ENCODE measurements at regions not wholly inside any gene's neighbourhood (a gene's known extent, or its start where the extent isn't known, plus 50 kb on each side); places are given as distances from the start of the nearest gene placed in this dataset.

DNA sequence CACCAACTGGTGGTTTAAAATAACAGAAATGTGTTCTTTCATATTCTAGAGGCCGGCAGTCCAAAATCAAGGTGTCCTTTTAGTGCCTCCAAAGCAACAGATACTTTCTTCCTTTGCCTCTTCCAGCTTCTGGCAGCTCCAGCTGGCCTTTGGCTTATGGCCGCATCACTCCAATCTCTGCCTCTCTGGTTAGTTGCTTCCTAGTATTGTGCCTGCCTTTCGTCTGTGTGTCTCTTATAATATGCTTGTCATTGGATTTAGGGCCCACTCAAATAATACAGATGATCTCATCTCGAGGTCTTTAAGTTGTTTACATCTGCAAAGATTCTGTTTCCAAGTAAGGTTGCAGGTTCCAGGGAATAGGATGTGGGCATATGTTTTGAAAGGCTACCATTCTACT, 855.2 kb upstream of the ID2 start:
- no peaks in the 10 kb centered on the region for H3K79me2 ChIP-seq (ENCODE audit: insufficient read depth, low read depth)
- H3K9ac ChIP-seq, result no peak overlapping the region
- no peaks in the 10 kb centered on the region for H3K4me1 ChIP-seq (ENCODE audit: low read depth, poor library complexity, severe bottlenecking)
- H4K20me1 ChIP-seq (ENCODE audit: insufficient read depth), result no peaks in the 10 kb centered on the region
- H2AFZ ChIP-seq (ENCODE audit: low read depth), result no peak overlapping the region
- H3K36me3 ChIP-seq (ENCODE audit: insufficient read depth), result no peaks in the 10 kb centered on the region
- TF ChIP-seq, protein P1, sequence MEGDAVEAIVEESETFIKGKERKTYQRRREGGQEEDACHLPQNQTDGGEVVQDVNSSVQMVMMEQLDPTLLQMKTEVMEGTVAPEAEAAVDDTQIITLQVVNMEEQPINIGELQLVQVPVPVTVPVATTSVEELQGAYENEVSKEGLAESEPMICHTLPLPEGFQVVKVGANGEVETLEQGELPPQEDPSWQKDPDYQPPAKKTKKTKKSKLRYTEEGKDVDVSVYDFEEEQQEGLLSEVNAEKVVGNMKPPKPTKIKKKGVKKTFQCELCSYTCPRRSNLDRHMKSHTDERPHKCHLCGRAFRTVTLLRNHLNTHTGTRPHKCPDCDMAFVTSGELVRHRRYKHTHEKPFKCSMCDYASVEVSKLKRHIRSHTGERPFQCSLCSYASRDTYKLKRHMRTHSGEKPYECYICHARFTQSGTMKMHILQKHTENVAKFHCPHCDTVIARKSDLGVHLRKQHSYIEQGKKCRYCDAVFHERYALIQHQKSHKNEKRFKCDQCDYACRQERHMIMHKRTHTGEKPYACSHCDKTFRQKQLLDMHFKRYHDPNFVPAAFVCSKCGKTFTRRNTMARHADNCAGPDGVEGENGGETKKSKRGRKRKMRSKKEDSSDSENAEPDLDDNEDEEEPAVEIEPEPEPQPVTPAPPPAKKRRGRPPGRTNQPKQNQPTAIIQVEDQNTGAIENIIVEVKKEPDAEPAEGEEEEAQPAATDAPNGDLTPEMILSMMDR (conservative IDR thresholded peaks at IDR 0.05; ENCODE audit: low read depth, low read length), result no peak
- no peak overlapping the region for H3K27ac ChIP-seq
- no peaks in the 10 kb centered on the region for H3K27me3 ChIP-seq (ENCODE audit: insufficient read depth, low read depth)
- no peak overlapping the region for H3K4me3 ChIP-seq (IDR thresholded peaks at IDR 0.05; ENCODE audit: insufficient read depth, low read depth, low read length)
- H3K4me2 ChIP-seq, result no peak overlapping the region

DNA sequence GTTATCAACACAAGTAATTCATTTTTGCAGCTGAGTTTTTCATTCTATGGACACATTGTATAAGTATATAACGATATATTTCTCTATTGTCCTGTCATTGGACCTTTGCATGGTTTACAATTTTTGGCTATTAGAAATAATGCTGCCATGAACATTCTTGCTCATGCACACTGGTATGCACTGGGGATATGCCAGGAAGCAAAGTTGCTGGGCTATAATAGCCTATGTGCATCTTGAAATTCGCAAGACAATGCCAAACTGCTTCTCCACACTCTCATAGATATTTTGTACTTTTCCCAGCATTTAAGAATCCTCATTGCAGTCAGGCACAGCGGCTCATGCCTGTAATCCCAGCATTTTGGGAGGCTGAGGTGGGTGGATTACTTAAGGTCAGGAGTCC, 852.6 kb upstream of the ID2 start:
- no peak overlapping the region for H2AFZ ChIP-seq (ENCODE audit: low read depth)

DNA sequence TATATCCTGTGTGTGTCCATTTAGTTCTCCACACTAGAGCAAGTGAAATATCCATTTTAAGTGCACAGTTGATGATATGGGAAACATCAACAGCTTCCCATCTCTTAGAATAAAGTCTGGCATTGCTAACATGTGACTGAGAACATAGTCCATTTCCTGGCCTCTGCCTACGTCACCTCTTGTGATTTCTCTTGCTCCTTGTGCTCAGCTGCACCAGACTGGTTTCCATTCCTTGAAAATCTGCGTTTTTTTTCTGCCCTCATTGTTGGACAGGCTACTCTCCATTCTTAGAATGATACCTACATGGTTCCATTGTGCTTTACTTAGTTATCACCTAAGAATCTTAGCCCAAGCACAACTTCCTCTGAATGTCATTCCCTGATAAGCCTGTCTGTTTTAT, 851.2 kb upstream of the ID2 start:
- TF ChIP-seq, protein P1 (conservative IDR thresholded peaks at IDR 0.05; ENCODE audit: low read depth, low read length), result no peak
- H2AFZ ChIP-seq (ENCODE audit: low read depth), result no peak overlapping the region
- H3K9ac ChIP-seq, result no peak overlapping the region
- no peaks in the 10 kb centered on the region for H3K36me3 ChIP-seq (ENCODE audit: insufficient read depth)
- no peak overlapping the region for H3K4me3 ChIP-seq (IDR thresholded peaks at IDR 0.05; ENCODE audit: insufficient read depth, low read depth, low read length)
- H4K20me1 ChIP-seq (ENCODE audit: insufficient read depth), result no peaks in the 10 kb centered on the region
- H3K27me3 ChIP-seq (ENCODE audit: insufficient read depth, low read depth), result no peaks in the 10 kb centered on the region
- H3K4me1 ChIP-seq (ENCODE audit: low read depth, poor library complexity, severe bottlenecking), result no peaks in the 10 kb centered on the region
- H3K79me2 ChIP-seq (ENCODE audit: insufficient read depth, low read depth), result no peaks in the 10 kb centered on the region
- H3K4me2 ChIP-seq, result no peak overlapping the region
- no peak overlapping the region for H3K27ac ChIP-seq

More for the DNA sequence above, 852.6 kb upstream of the ID2 start:
- H3K27ac ChIP-seq, result no peak overlapping the region
- no peaks in the 10 kb centered on the region for H3K27me3 ChIP-seq (ENCODE audit: insufficient read depth, low read depth)
- no peak overlapping the region for H3K4me3 ChIP-seq (IDR thresholded peaks at IDR 0.05; ENCODE audit: insufficient read depth, low read depth, low read length)
- no peaks in the 10 kb centered on the region for H3K79me2 ChIP-seq (ENCODE audit: insufficient read depth, low read depth)
- no peaks in the 10 kb centered on the region for H3K36me3 ChIP-seq (ENCODE audit: insufficient read depth)
- no peak overlapping the region for H3K4me2 ChIP-seq
- no peak overlapping the region for H3K9ac ChIP-seq
- H4K20me1 ChIP-seq (ENCODE audit: insufficient read depth), result no peaks in the 10 kb centered on the region
- TF ChIP-seq, protein P1 (conservative IDR thresholded peaks at IDR 0.05; ENCODE audit: low read depth, low read length), result no peak
- no peaks in the 10 kb centered on the region for H3K4me1 ChIP-seq (ENCODE audit: low read depth, poor library complexity, severe bottlenecking)

DNA sequence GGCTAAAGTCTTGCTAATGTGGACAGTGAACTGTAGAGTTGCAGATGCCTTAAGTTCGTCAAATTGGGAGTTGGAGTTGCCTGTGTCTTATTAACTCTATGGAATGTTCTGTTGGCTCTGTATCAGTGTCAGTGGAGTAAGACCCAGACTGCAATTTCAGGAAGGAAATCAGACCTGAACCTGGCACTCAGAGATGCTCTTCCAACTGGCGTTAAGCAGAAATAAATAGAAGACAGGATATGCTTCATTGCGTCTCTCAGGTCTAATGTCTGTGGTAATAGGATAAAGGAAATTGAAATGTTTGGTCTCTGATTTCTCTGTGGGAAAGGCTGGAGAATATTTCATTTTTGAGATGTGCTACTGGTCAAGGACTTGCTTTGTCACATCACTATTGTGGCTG, 846.7 kb upstream of the ID2 start:
- no peaks in the 10 kb centered on the region for H3K79me2 ChIP-seq (ENCODE audit: insufficient read depth, low read depth)
- no peaks in the 10 kb centered on the region for H3K4me1 ChIP-seq (ENCODE audit: low read depth, poor library complexity, severe bottlenecking)
- H3K9ac ChIP-seq, result no peak overlapping the region
- TF ChIP-seq, protein P1 (conservative IDR thresholded peaks at IDR 0.05; ENCODE audit: low read depth, low read length), result no peak
- H3K4me3 ChIP-seq (IDR thresholded peaks at IDR 0.05; ENCODE audit: insufficient read depth, low read depth, low read length), result no peak overlapping the region
- H2AFZ ChIP-seq (ENCODE audit: low read depth), result no peak overlapping the region
- no peak overlapping the region for H3K4me2 ChIP-seq
- H4K20me1 ChIP-seq (ENCODE audit: insufficient read depth), result no peaks in the 10 kb centered on the region
- no peaks in the 10 kb centered on the region for H3K36me3 ChIP-seq (ENCODE audit: insufficient read depth)
- no peaks in the 10 kb centered on the region for H3K27me3 ChIP-seq (ENCODE audit: insufficient read depth, low read depth)
- no peak overlapping the region for H3K27ac ChIP-seq

All from KMS-11 (cell line).